ENCODE measurements at regions not wholly inside any gene's neighbourhood (a gene's known extent, or its start where the extent isn't known, plus 50 kb on each side); places are given as distances from the start of the nearest gene placed in this dataset.

DNA sequence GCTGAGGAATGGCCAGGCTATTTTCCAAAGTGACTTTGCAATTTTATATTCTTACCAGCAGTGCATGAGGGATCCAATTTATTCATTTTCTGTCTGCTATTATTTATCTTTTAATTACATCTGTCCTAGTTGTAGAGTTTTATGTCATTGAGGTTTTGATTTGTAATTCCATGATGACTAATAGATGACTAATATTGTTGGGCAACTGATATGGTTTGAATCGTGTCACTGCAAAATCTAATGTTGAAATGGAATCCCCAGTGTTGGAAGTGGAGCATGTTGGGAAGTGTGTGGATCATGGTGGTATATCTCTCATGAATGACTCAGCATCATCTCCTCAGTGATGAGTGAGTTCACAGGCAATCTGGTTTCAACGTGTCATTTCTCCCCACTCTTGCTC is 201.5 kb downstream of the TBX22 start:
- Histone ChIP-seq H3K9ac (ENCODE audit: low read length) (no peak overlapping the region), H3K4me1 (ENCODE audit: control insufficient read depth, insufficient read depth, low read length) (no peaks in the 10 kb centered on the region), H3K9me3 (ENCODE audit: control insufficient read depth, insufficient read depth, low read depth, low read length) (peaks cover 39% of the 10 kb centered on the region), H3K36me3 (ENCODE audit: control insufficient read depth, insufficient read depth, low read length) (no peaks in the 10 kb centered on the region), H3K27ac (ENCODE audit: low read depth, low read length) (no peak overlapping the region), H3K4me3 (ENCODE audit: low read depth, low read length) (no peak overlapping the region), H3K27me3 (ENCODE audit: control insufficient read depth, insufficient read depth, low read length) (no peaks in the 10 kb centered on the region)

GRCh38 chrX:80223982-80224579 is 196.2 kb upstream of the TENT5D start:
- peaks cover 17% of the 10 kb centered on the region; the same call in 1 of the 2 replicates for H3K9me3 ChIP-seq (ENCODE audit: control insufficient read depth, insufficient read depth, low read depth, low read length)
- H3K4me3 ChIP-seq (ENCODE audit: low read depth, low read length) = no peak overlapping the region
- H3K27me3 ChIP-seq (ENCODE audit: control insufficient read depth, insufficient read depth, low read length) = no peaks in the 10 kb centered on the region
- H3K9ac ChIP-seq (ENCODE audit: low read length) = no peak overlapping the region
- no peaks in the 10 kb centered on the region for H3K36me3 ChIP-seq (ENCODE audit: control insufficient read depth, insufficient read depth, low read length)
- H3K4me1 ChIP-seq (ENCODE audit: control insufficient read depth, insufficient read depth, low read length) = no peaks in the 10 kb centered on the region
- H3K27ac ChIP-seq (ENCODE audit: low read depth, low read length) = no peak overlapping the region

DNA sequence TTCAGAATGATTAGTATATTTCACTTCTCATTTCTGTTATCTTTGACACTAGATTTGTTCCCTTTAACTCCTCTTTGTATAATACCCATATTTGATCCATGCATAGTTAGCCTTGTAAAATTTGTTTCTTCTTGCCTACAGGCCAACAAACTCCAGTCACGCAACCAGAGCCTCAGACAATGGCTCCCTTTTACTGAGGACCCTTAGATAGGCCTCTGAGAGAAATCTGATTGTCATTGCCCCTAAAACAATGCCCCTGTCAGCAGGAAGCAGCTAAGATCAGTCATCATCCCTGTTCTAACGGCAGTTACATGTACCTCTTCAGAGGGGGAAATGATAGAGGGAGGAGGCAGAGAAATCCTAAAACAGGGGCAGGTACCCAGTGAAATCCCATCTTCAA is 190.6 kb upstream of the TENT5D start:
- Histone ChIP-seq H3K27me3 (ENCODE audit: control insufficient read depth, insufficient read depth, low read length) (no peaks in the 10 kb centered on the region), H3K9me3 (ENCODE audit: control insufficient read depth, insufficient read depth, low read depth, low read length) (peaks cover 7% of the 10 kb centered on the region; the same call in 1 of the 2 replicates), H3K27ac (ENCODE audit: low read depth, low read length) (no peak overlapping the region), H3K36me3 (ENCODE audit: control insufficient read depth, insufficient read depth, low read length) (no peaks in the 10 kb centered on the region), H3K4me3 (ENCODE audit: low read depth, low read length) (no peak overlapping the region), H3K9ac (ENCODE audit: low read length) (no peak overlapping the region), H3K4me1 (ENCODE audit: control insufficient read depth, insufficient read depth, low read length) (no peaks in the 10 kb centered on the region)

- no peaks in the 10 kb centered on the region for H3K4me1 ChIP-seq (ENCODE audit: control insufficient read depth, insufficient read depth, low read length)
- H3K4me3 ChIP-seq (ENCODE audit: low read depth, low read length) = no peak overlapping the region
- no peak overlapping the region for H3K27ac ChIP-seq (ENCODE audit: low read depth, low read length)
- no peaks in the 10 kb centered on the region for H3K36me3 ChIP-seq (ENCODE audit: control insufficient read depth, insufficient read depth, low read length)
- no peak overlapping the region for H3K9ac ChIP-seq (ENCODE audit: low read length)
- H3K9me3 ChIP-seq (ENCODE audit: control insufficient read depth, insufficient read depth, low read depth, low read length) = peaks cover 6% of the 10 kb centered on the region; the same call in 1 of the 2 replicates
- H3K27me3 ChIP-seq (ENCODE audit: control insufficient read depth, insufficient read depth, low read length) = no peaks in the 10 kb centered on the region
Measured at GRCh38 chrX:80237072-80237471, 183.2 kb upstream of the TENT5D start.

GRCh38 chrX:80246271-80246670 is 174.0 kb upstream of the TENT5D start:
- H3K4me3 ChIP-seq (ENCODE audit: low read depth, low read length) = no peak overlapping the region
- no peak overlapping the region for H3K27ac ChIP-seq (ENCODE audit: low read depth, low read length)
- H3K27me3 ChIP-seq (ENCODE audit: control insufficient read depth, insufficient read depth, low read length) = no peaks in the 10 kb centered on the region
- no peak overlapping the region for H3K9ac ChIP-seq (ENCODE audit: low read length)
- H3K36me3 ChIP-seq (ENCODE audit: control insufficient read depth, insufficient read depth, low read length) = no peaks in the 10 kb centered on the region
- H3K9me3 ChIP-seq (ENCODE audit: control insufficient read depth, insufficient read depth, low read depth, low read length) = no peaks in the 10 kb centered on the region; the same call in 1 of the 2 replicates
- H3K4me1 ChIP-seq (ENCODE audit: control insufficient read depth, insufficient read depth, low read length) = no peaks in the 10 kb centered on the region

DNA sequence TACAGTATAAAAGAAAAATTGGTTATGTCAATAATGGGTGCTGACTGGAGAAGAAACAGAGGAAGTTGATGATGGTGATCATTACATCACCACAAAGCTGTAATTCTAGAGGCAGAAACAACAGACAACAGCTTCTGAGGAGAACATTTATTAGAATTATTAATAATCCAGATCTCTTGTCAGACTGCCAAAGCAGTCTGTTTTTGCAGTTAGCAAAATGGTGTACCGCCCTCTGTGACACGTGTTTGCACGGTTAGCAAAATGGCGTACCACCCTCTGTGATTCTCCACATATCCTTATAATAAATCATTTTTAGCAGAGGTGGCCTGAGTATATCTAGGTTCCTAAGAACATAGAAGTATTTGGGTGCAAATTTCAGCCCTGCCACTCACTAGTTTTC is 154.0 kb upstream of the TENT5D start:
- no peak overlapping the region for H3K9ac ChIP-seq (ENCODE audit: low read length)
- no peak overlapping the region for H3K27ac ChIP-seq (ENCODE audit: low read depth, low read length)
- no peak overlapping the region for H3K4me3 ChIP-seq (ENCODE audit: low read depth, low read length)
- H3K27me3 ChIP-seq (ENCODE audit: control insufficient read depth, insufficient read depth, low read length) = no peaks in the 10 kb centered on the region
- H3K36me3 ChIP-seq (ENCODE audit: control insufficient read depth, insufficient read depth, low read length) = no peaks in the 10 kb centered on the region
- H3K4me1 ChIP-seq (ENCODE audit: control insufficient read depth, insufficient read depth, low read length) = no peaks in the 10 kb centered on the region
- no peaks in the 10 kb centered on the region; the same call in 1 of the 2 replicates for H3K9me3 ChIP-seq (ENCODE audit: control insufficient read depth, insufficient read depth, low read depth, low read length)

- H3K36me3 ChIP-seq (ENCODE audit: control insufficient read depth, insufficient read depth, low read length) = no peaks in the 10 kb centered on the region
- no peak overlapping the region for H3K27ac ChIP-seq (ENCODE audit: low read depth, low read length)
- H3K9me3 ChIP-seq (ENCODE audit: control insufficient read depth, insufficient read depth, low read depth, low read length) = no peaks in the 10 kb centered on the region; the same call in 1 of the 2 replicates
- no peak overlapping the region for H3K9ac ChIP-seq (ENCODE audit: low read length)
- no peaks in the 10 kb centered on the region for H3K4me1 ChIP-seq (ENCODE audit: control insufficient read depth, insufficient read depth, low read length)
- H3K27me3 ChIP-seq (ENCODE audit: control insufficient read depth, insufficient read depth, low read length) = no peaks in the 10 kb centered on the region
- no peak overlapping the region for H3K4me3 ChIP-seq (ENCODE audit: low read depth, low read length)
Measured at GRCh38 chrX:80266979-80267378, 153.3 kb upstream of the TENT5D start.

DNA sequence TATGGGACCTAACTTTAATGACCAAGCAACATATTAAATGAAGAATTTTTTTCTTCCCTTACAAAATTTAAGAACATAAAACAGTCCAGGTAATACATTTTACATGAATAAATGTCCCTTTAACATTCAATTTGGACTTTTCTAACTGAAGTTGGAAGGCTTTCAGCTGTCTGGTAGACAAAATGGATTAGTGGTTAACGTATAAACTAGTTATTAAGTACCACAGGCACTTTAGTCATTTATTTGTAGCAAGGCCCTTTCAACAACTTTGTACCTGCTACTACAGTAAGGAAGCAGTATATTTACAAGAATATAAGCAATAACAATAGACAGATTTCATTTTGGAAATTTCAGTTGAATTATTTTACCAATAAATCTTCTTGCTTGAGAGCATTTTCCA is 152.5 kb upstream of the TENT5D start:
- H3K4me3 ChIP-seq (ENCODE audit: low read depth, low read length) = no peak overlapping the region
- no peaks in the 10 kb centered on the region for H3K4me1 ChIP-seq (ENCODE audit: control insufficient read depth, insufficient read depth, low read length)
- no peak overlapping the region for H3K9ac ChIP-seq (ENCODE audit: low read length)
- no peak overlapping the region for H3K27ac ChIP-seq (ENCODE audit: low read depth, low read length)
- no peaks in the 10 kb centered on the region for H3K27me3 ChIP-seq (ENCODE audit: control insufficient read depth, insufficient read depth, low read length)
- no peaks in the 10 kb centered on the region; the same call in 1 of the 2 replicates for H3K9me3 ChIP-seq (ENCODE audit: control insufficient read depth, insufficient read depth, low read depth, low read length)
- H3K36me3 ChIP-seq (ENCODE audit: control insufficient read depth, insufficient read depth, low read length) = no peaks in the 10 kb centered on the region

DNA sequence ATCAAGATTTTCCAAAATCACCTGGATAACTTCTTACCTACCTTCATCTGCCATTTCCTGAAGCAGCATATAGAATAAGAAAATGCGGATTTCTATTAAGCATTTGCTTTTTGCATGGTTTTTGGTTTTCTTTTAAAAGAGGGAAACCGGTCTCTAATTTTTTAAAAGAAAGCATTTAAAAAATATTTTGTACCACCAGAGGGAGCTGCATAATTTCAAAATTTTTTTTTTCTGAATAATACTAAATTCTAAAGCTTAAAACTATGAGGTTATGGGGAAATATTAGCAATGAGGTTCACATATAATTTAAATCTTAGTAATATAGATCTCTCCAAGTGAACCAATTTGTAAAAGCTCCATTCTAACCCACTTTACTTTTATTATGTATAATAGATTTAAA is 137.7 kb upstream of the TENT5D start:
- Histone ChIP-seq H3K27ac (ENCODE audit: low read depth, low read length) (no peak overlapping the region), H3K36me3 (ENCODE audit: control insufficient read depth, insufficient read depth, low read length) (no peaks in the 10 kb centered on the region), H3K9me3 (ENCODE audit: control insufficient read depth, insufficient read depth, low read depth, low read length) (0 out of 2 replicates have a peak, but pooled peaks cover 2% of the 10 kb centered on the region), H3K27me3 (ENCODE audit: control insufficient read depth, insufficient read depth, low read length) (no peaks in the 10 kb centered on the region), H3K4me3 (ENCODE audit: low read depth, low read length) (no peak overlapping the region), H3K4me1 (ENCODE audit: control insufficient read depth, insufficient read depth, low read length) (no peaks in the 10 kb centered on the region), H3K9ac (ENCODE audit: low read length) (no peak overlapping the region)

- no peaks in the 10 kb centered on the region for H3K36me3 ChIP-seq (ENCODE audit: control insufficient read depth, insufficient read depth, low read length)
- no peak overlapping the region for H3K4me3 ChIP-seq (ENCODE audit: low read depth, low read length)
- no peaks in the 10 kb centered on the region; the same call in 1 of the 2 replicates for H3K9me3 ChIP-seq (ENCODE audit: control insufficient read depth, insufficient read depth, low read depth, low read length)
- no peaks in the 10 kb centered on the region for H3K4me1 ChIP-seq (ENCODE audit: control insufficient read depth, insufficient read depth, low read length)
- H3K9ac ChIP-seq (ENCODE audit: low read length) = no peak overlapping the region
- no peak overlapping the region for H3K27ac ChIP-seq (ENCODE audit: low read depth, low read length)
- no peaks in the 10 kb centered on the region for H3K27me3 ChIP-seq (ENCODE audit: control insufficient read depth, insufficient read depth, low read length)
Measured at GRCh38 chrX:80285131-80285773, 135.0 kb upstream of the TENT5D start.

DNA sequence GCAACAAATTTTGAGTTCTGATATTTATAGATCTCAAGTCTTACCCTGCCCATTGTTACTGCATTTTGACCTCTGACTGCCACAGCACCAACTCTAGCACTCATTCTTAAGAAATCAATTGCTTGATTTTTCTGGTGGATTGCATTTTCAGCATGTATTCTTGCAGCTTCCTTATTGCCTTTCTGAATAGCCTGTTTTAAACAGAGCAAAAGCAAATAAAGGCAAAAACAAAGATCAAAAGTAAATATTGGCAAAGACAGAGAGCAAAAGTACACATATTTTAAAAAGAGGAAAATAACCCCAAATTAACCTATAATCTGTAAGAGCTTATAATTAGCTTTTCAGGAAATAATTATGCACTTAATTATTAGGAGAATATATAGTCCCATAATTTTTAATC is 129.4 kb upstream of the TENT5D start:
- no peaks in the 10 kb centered on the region for H3K27me3 ChIP-seq (ENCODE audit: control insufficient read depth, insufficient read depth, low read length)
- H3K4me3 ChIP-seq (ENCODE audit: low read depth, low read length) = no peak overlapping the region
- no peaks in the 10 kb centered on the region for H3K36me3 ChIP-seq (ENCODE audit: control insufficient read depth, insufficient read depth, low read length)
- no peak overlapping the region for H3K9ac ChIP-seq (ENCODE audit: low read length)
- no peaks in the 10 kb centered on the region; the same call in 1 of the 2 replicates for H3K9me3 ChIP-seq (ENCODE audit: control insufficient read depth, insufficient read depth, low read depth, low read length)
- H3K4me1 ChIP-seq (ENCODE audit: control insufficient read depth, insufficient read depth, low read length) = no peaks in the 10 kb centered on the region
- H3K27ac ChIP-seq (ENCODE audit: low read depth, low read length) = no peak overlapping the region
